GM21717 (cell line): ENCODE measurements at regions not wholly inside any gene's neighbourhood (a gene's known extent, or its start where the extent isn't known, plus 50 kb on each side); places are given as distances from the start of the nearest gene placed in this dataset.

Experiments
- ATAC-seq: cut with Tn5 transposase; IDR thresholded peaks from one replicate; pipeline ENCODE4 v1.9.1; 2021; ENCODE audit warnings: mild to moderate bottlenecking, moderate library complexity; ENCODE audit not compliant: unreplicated experiment

- no peak for ATAC-seq
These were observed 390.4 kb upstream of the ADGRL2 start for GRCh38 chr1:81410351-81410750.

- ATAC-seq, result no peak
These were observed 390.9 kb upstream of the ADGRL2 start for GRCh38 chr1:81409780-81410274.

GRCh38 chr1:81409262-81409661, 391.5 kb upstream of the ADGRL2 start:
- no peak for ATAC-seq

- ATAC-seq, result no peak
These were observed 392.3 kb upstream of the ADGRL2 start for GRCh38 chr1:81408419-81408818.

GRCh38 chr1:81407000-81407821, 393.5 kb upstream of the ADGRL2 start:
- no peak for ATAC-seq

- no peak for ATAC-seq
These were observed 394.3 kb upstream of the ADGRL2 start for GRCh38 chr1:81406292-81406999.

GRCh38 chr1:81398041-81398440, 402.7 kb upstream of the ADGRL2 start:
- ATAC-seq, result no peak

- ATAC-seq, result no peak
These were observed 408.1 kb upstream of the ADGRL2 start for GRCh38 chr1:81392526-81393226.

GRCh38 chr1:81391125-81391828, 409.5 kb upstream of the ADGRL2 start:
- ATAC-seq, result no peak

GRCh38 chr1:81388435-81388834, 412.3 kb upstream of the ADGRL2 start:
- ATAC-seq, result no peak

- ATAC-seq, result no peak
These were observed 413.3 kb upstream of the ADGRL2 start for GRCh38 chr1:81387446-81387845.

GRCh38 chr1:81382561-81382960, 418.2 kb upstream of the ADGRL2 start:
- no peak for ATAC-seq

GRCh38 chr1:81381881-81382280, 418.9 kb upstream of the ADGRL2 start:
- no peak for ATAC-seq

GRCh38 chr1:81380436-81380835, 420.3 kb upstream of the ADGRL2 start:
- no peak for ATAC-seq

GRCh38 chr1:81379430-81379829, 421.3 kb upstream of the ADGRL2 start:
- ATAC-seq, result no peak

- no peak for ATAC-seq
These were observed 423.3 kb upstream of the ADGRL2 start for GRCh38 chr1:81377406-81377805.

- ATAC-seq, result no peak
These were observed 424.7 kb upstream of the ADGRL2 start for GRCh38 chr1:81375884-81376548.

GRCh38 chr1:81374481-81374880, 426.3 kb upstream of the ADGRL2 start:
- no peak for ATAC-seq

- ATAC-seq, result no peak
These were observed 428.9 kb upstream of the ADGRL2 start for GRCh38 chr1:81371864-81372263.

GRCh38 chr1:81369833-81370232, 430.9 kb upstream of the ADGRL2 start:
- ATAC-seq, result no peak
